ENCODE measurements at regions not wholly inside any gene's neighbourhood (a gene's known extent, or its start where the extent isn't known, plus 50 kb on each side); places are given as distances from the start of the nearest gene placed in this dataset.

DNA sequence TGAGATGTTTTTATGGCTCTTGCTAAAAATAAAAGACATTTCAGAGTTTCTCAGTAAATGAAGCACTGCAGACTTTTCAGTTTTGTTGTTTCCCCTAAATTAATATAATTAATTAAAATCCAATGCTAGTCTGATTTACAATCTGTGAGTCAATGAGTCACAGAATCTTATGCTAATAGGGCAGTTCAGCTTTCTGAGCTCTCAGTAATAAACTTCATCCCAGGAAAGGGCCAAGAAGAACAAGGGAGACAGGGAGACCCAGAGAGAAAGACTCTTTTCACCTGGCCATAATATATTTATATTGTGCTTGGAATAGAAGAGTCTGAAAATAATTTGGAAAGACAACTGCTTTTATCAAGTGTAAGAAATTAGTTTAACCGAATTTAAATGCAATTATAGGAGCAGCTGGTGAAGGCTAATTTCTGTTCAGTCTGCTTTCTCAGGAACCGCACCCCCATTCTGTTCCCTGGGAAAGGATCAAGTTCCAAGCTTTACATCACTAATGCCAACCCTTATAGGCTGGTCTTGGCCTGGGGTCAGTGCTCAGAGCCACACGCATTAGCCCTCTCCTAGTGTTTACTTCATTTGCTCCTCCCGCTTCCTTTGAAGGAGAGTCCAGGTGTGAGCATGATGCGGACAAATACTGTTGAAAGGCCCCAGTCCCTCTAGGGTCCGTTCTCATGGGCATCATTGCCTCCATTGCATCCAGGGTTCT lies 145.6 kb downstream of the ZBTB18 start:
- no peak for DNase-seq (ENCODE audit: low read depth)

GRCh38 chr1:244197851-244198375 lies 146.8 kb downstream of the ZBTB18 start:
- no peak for DNase-seq (ENCODE audit: low read depth)

DNA sequence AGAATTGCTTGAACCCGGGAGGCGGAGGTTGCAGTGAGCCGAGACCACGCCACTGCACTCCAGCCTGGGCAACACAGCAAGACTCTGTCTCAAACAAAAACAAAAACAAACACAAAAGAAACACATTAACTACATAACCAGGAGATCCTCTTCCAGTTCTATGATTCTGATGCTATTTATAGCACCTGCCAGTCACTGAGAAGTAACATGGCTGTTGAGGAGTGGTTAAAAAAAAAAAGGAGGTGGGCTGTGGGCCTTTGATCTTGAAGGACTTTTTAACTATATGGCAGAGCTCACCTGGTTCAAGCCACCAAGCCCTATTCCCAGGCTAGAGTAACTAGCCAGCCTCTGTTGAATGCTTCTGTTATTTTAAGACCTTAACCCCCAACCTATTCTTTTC lies 148.8 kb downstream of the ZBTB18 start:
- no peak for DNase-seq (ENCODE audit: low read depth)

DNA sequence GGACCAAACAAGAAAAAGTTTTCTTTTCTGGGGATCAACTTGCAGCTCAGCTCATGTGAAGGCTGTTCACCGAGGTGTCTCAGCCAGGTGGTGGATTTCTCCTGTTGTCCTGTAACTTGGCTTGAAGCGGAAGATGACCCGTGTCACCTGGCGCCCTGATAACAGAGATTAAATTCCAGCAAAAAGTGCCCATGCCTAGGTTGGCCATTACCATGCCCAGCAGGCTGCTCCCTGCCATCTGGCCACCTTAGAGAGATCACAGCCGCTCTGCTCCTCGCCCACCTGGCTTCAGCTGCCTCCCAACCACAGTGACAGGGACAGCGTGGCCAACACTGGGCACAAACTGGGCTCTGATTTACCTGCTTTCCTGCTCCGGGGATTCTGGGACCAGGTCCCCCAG lies 149.5 kb downstream of the ZBTB18 start:
- DNase-seq (ENCODE audit: low read depth): no peak

DNA sequence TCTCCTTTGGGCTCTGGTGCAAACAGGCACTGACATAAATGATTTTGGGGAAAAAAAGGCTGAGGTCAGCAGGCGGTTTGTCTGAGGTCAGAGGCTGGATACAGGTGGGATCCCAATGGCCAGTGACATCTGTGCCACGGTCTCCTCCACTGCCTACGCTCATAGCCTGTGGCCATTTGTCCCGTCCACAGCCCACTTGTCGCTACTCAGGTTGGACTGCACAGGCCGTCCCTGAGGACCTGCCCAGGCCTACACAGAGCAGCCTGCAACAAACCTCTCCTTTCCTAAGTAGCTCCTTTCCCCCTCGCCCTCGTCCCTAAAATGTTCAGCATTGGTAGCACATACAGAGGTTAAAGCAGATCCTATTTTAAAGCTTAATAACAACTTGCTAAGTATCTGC lies 150.7 kb downstream of the ZBTB18 start:
- DNase-seq (ENCODE audit: low read depth): no peak

- no peak for DNase-seq (ENCODE audit: low read depth)
These were observed 152.9 kb downstream of the ZBTB18 start for GRCh38 chr1:244204004-244204403.

- no peak for DNase-seq (ENCODE audit: low read depth)
These were observed 154.1 kb downstream of the ZBTB18 start for GRCh38 chr1:244205171-244205570.

DNA sequence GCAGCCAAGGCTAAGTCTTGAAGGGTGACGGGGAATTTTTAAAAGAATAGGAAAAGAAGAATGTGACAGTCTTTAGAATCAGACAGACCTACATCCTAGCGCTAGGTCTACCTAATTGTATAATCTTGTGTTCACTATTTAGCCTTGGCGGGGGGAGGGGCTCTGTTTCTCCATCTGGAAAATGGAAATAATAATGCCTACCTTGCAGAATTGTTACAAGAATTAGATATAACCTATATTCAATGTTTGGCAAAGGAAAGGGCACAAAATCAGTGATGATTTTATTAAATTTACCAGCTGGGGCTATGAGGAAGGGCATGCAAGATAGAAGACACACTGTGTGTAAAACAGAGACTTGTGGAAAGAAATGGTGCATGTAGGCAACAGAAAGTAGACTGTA lies 154.8 kb downstream of the ZBTB18 start:
- no peak for DNase-seq (ENCODE audit: low read depth)

- no peak for DNase-seq (ENCODE audit: low read depth)
These were observed 156.2 kb downstream of the ZBTB18 start for GRCh38 chr1:244207042-244207934.

GRCh38 chr1:244207935-244208244 lies 156.8 kb downstream of the ZBTB18 start:
- no peak for DNase-seq (ENCODE audit: low read depth)

GRCh38 chr1:244209955-244210354 lies 158.9 kb downstream of the ZBTB18 start:
- no peak for DNase-seq (ENCODE audit: low read depth)

DNA sequence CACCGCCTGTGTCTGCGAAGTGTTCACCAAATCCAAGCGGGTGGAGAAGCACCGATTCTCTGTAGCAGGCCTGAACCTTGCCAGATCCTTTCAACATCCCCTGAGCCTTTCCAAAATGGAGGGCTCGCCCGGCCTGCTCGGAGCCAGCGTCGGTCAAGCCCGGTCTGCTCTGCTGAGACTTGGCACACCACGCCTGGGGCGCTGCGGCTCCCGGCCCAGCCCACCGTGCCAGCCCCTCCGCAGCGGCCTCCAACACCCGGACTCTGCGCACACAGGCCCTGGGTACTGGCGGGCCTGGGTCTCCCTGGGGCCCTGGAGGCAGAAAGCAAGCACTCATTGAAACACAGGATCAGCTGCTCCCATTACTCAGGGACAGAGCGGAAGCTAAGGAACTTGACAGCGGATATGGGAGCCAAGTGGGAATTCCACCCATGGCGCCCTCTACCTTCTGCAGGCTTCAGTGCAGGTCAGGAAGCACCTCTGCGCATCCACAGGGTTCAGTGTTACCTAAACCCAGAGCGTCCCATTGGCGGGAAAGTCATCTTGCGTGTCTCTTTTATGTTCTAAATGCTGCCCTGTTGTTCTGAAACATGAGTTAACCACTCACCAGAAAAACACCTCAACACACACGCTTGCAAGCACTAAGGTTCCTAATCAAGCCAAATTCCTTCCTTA lies 159.9 kb downstream of the ZBTB18 start:
- no peak for DNase-seq (ENCODE audit: low read depth)

GRCh38 chr1:244211559-244211944 lies 160.5 kb downstream of the ZBTB18 start:
- DNase-seq (ENCODE audit: low read depth): no peak

- DNase-seq (ENCODE audit: low read depth): no peak
These were observed 161.1 kb downstream of the ZBTB18 start for GRCh38 chr1:244212219-244212618.

- no peak for DNase-seq (ENCODE audit: low read depth)
These were observed 161.9 kb downstream of the ZBTB18 start for GRCh38 chr1:244212797-244213475.

DNA sequence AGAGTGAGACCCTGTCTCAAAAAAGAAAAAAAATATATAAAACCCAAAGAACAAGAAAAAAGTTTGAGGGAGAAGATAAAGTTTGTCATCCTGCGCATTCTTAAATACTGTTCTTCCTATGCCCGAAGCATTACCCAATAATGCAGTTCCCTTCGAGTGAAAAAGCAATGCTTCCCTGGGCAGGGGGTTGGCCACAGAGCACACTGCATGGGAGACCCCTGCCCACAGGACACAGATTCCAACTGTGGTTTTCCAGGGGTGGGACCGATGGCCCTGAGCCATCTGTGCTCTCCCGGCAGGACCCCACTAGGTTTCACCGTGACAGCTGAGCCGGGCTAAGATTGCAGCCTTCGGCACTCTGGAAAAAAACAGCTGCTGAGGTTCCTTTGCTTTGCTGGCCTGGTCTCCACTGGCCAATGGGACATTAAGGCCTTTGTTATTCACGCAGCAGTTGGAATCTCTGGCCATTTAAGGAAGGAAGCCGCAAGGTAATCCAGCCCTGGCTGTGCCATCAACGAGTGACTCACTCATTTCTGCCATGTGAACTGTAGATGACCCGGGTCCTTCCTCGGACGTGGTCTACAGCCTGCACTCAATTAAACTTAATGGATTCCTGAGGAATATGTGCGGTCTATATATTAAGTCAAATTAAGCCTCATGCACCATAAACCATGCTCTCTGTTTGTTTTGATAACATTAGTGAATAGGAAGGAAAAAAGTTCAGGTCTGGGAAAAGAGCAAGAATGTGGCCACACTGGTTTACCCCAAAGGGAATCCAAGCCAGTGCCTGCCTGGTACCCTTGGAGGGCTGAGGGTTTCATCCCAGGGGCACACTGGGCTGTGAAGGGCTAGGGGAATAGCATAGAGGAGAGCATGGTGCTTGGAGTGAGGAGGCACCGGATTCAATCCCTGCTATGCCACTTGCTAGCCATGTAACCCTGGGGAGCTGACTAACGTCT lies 163.2 kb downstream of the ZBTB18 start:
- no peak for DNase-seq (ENCODE audit: low read depth)

DNA sequence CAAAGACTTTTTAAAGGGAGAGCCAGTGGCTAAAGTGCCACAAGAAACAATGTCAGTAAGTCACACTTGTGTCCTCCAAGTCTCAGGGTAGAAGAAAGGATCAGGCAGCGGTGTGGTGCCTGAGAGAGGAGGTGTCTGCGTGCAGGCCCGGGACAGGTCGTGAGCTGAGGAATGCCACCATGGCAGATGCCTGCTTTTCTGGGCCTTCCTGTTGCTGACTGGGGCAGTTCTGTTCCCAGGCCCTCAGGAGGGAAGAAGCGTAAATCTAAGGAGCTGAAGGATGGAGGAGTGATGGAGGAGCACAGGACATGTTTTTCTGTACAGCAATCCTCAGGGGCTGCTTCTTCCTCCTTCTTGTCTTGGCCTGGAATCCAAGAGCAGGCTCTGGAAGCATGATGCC lies 165.8 kb downstream of the ZBTB18 start:
- no peak for DNase-seq (ENCODE audit: low read depth)

DNA sequence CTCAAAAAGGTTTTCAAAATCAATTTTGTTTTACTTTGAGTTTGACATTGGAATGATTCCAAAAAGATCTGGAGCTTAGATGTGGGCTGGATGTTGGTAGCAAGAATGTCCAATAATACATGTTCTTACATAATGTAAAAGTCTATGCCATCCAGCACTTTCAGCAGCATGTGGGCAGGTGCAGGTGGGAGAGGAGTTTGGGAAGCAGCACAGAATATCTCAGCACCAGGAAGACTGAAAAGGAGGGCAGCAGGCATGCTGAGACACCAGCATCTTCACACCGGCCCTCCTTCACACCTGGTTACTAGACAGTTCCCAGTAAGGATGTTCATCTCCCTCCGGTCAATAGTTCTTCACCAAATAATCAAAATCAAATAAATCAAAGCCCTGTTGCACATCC lies 166.6 kb downstream of the ZBTB18 start:
- DNase-seq (ENCODE audit: low read depth): no peak

GRCh38 chr1:244218220-244218619 lies 167.1 kb downstream of the ZBTB18 start:
- DNase-seq (ENCODE audit: low read depth): no peak

DNA sequence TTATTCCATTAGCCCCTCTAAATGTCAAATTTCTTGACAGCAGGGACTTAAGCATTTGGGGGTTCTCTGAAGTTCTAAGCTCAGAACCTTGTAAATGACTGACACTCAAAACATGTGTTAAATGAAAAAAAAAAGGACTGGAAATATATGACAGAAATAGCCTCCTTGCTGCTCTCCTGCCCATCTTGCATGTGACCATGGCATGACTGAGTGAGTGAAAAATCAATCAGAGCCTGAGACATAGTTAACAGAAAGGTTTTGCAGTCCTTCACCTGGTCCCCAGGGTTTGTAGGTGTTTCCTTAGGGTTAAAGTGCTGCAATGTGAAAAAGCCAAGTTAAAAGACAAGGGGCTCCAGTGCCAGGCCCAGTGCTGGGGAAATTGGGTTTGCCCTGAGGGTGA lies 168.1 kb downstream of the ZBTB18 start:
- no peak for DNase-seq (ENCODE audit: low read depth)

- no peak for DNase-seq (ENCODE audit: low read depth)
These were observed 168.7 kb downstream of the ZBTB18 start for GRCh38 chr1:244219802-244220201.

All from activated T-cell treated with anti-CD3 and anti-CD28 coated beads for 48 hours (primary cell).